ENCODE measurements at regions not wholly inside any gene's neighbourhood (a gene's known extent, or its start where the extent isn't known, plus 50 kb on each side); places are given as distances from the start of the nearest gene placed in this dataset.
A peak's percentile ranks its signal among the peaks of the same experiment; 100 is the strongest.

DNA sequence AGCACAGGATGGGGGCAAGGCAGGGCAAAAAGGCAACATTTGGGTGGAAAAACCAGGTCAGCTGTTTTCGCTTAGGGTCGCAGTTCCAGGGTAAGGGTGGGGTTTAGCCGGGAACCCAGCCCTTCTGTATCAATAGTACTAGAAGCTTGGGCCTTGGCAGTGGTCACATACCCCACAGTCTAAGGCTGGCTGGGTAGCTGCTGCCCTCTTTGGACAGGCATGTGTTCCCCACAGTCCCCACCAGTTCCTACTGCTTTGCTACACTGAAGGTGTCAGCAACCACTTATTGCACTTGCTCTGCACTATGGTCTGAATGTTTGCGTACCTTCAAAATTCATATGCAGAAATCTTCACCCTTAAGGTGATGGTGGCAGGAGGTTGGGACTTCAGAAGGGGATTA is 349.8 kb downstream of the LTN1 start:
- no peak for DNase-seq (ENCODE audit: low read depth)

DNA sequence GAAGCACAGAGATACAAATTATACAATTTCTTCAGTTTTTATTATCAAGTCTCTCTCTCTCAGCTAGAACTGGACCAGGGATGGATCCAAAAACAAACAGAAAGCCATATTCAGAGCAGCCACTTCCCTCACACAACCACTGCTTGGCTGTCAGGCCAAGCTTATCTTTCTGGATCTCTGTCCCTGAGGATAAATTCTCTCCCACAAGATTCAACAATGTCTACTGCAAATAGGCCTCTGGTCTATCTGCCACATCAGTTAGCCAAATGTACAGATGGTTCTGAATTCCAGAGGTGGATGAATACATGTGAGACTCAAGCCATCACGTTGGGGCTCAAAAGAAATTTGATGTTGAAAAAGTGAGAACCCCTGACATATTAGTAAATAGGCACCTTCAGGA is 350.9 kb downstream of the LTN1 start:
- no peak for DNase-seq (ENCODE audit: low read depth)

DNA sequence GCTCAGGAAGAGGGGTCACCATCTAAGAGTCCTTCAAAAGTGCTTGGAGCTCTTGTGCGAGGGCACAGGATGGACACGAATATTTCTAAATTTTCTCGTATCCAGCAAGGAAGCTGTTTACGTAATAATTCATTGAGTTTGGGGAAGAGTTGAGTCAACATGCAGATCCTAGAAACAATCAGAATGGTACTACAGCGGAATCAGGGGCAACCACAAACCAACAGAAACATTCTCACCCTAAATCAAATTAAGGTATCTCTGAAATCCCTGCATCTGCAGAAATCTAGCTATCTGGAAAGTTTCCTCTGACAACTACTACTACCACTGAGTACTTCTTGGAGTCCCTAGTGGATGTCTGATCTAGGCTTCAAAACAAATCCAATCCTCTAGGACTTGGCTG is 352.4 kb downstream of the LTN1 start:
- DNase-seq (ENCODE audit: low read depth), result no peak

DNA sequence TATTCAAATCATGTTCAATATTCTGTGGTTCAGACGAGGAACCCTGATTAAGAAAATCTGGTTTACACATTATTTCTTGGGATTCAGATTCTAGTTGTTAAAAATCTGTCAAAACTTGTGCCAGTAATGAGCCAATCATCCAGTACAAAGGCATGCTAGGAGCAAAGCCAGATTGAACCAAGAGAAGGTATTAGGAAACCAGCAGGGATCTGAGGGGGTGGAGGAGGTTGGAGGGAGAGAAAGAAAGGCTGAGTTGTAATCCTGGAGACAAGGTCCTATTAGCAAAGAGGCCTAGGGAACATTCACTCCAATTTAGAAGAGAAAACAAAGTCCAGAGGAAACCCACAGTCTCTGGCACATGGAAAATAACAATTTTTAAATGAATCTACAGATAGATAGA is 352.9 kb downstream of the LTN1 start:
- no peak for DNase-seq (ENCODE audit: low read depth)

DNA sequence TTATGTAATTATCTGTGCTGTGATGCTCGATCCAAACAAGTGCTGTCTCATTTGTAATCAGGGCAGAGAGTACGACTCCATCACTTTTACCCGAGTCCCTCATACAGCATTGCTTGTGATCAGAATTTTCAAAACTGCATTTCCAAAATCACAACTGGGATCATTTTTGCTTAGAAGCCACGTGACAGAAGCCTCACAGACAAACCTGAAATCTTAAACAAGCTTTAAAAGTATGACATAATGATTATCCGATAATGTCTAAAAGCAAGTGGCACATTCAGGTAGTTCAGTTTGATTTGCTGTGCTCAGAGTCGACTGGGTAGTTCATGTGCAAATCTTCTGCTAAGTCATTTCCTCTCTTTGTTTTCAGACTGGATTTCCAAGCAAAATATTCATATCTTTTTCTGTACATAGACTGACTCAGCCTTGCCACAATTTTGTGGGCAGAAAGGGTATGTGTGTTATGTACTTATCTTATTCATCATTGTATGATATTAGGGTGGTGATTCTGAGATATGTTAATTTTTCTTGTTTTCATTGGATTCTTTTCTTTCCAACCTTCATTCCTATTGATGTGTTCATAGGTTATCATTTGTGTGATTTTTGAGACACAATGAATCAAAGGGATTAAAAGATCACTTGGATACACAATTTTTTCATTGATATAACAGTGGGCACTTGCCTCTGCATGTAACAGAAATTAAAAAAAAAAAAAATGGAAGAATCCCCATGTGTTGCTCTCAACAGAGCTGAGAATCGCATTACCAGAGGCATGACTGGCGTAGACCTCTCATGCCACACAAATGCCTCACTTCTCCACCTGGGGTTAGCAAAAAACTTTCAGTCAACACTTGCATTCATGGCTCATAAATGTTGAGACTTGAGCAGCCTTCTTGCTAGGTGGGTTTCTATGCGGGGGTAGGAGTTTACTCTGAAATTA is 355.7 kb downstream of the LTN1 start:
- DNase-seq (ENCODE audit: low read depth), result peak; percentile 94

DNA sequence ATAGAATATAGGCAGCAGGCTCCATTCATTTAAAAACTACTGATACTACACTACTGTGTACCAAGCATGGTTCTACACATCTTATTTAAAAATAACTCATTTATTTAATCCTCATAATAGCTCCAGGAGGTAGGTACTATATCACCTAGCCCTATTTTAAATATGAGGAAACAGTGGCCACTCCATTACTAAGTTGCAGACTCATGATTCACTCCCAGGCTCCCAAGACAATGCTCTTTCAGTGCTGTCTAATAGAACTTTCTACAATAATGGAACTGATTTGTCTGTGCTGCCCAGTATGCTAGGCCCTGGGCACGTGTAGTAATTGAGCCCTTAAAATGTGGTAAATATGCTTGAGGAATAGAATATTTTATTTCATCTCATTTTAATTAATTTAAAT is 357.1 kb downstream of the LTN1 start:
- DNase-seq (ENCODE audit: low read depth), result peak; percentile 32

DNA sequence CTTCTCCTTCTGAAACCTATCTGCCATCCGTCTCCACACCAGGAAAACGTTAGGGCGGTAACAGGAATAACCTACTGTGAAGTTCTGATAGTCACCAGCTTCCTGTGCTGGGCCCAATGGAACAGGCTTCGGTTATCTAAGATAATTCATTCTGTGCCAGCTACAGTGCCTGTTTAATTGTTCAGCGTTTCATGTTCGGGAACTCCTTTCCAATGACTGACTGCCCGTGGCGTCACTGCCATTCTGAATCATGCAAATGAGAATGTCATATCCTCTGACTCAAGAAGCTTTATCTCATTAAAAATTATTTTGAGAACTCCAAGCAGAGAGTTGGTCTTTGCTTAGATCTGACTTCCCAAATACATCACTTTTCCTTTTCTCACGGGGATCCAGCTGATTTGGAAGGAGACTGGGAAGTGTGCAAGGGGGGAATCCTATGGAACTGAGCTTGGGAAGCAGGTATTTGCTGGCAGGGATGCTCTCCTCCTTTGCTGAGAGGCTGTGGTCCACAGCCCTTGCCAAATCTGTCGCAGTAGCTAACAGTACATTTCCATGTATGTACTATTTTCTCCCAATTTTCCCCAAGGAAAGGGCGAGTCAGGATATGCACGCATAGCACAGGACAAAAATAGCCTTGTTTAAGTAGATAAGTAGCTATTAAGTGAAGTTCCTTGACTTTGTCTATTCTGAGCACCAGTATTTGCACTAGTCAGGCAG is 358.7 kb downstream of the LTN1 start:
- DNase-seq (ENCODE audit: low read depth), result peak; percentile 91

DNA sequence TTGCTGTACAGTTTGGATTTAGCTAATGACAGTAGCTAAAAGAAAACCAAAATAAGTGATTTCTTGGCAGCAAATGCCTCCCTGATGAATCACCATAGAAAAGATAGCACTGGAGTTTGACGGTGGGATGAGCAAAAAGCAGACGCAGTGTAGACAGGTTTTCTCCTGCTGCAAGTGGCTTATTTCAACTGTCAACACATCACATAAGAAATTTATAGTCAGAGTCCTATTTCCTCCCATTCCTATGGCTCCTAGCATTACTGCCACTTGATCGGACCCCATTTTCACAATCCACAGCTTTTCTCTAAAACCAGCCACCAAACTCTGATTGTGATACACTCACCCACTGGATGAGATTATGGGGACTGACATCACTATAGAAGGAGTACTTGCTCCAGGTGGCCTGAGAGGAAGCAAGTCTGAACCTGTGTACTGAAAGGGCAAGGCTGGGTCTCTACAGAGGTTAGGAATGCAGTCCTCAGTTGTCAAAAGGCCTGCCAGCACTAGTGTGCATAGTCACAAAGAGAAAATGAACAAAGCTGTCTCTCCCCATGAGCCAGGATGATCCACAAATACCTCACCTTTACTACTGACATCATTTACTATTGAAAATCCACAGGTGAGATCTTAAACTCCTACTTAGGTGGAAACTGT is 359.8 kb downstream of the LTN1 start:
- DNase-seq (ENCODE audit: low read depth), result peak; percentile 77

DNA sequence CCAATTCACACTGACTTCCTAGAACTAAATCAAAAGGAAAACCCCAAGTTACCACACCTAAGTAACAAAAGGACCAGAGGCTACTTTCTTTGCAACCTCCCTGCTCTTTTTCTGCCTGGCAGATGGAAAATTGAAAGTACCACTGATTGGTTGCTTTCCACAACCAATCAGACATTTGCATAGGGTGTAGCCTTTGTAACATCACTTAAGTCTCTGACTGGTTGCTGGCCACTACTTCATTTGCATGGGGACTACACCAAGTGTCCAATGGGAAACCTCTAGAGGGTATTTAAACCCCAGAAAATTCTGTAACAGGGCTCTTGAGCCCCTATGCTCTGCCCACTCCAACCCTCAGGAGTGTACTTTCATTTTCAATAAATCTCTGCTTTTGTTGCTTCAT is 365.0 kb downstream of the LTN1 start:
- peak; percentile 2 for DNase-seq (ENCODE audit: low read depth)

DNA sequence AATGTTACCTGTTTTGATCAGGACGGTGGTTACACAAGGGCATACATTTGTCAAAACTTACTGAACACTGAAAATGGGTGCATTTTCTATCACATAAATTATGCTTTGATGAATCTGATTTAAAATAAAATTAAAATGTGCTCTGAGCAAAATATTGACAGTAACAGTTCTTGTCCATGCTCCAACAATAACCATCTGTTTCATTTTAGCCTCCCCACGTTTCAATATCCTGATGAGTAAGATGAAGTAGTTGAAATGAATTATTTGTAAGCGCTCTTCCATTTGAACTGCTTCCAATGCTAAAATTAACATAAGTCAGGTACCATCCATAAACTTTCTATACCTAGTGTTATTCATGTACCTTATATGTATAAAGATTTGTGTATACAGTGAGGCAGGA is 365.4 kb downstream of the LTN1 start:
- no peak for DNase-seq (ENCODE audit: low read depth)

DNA sequence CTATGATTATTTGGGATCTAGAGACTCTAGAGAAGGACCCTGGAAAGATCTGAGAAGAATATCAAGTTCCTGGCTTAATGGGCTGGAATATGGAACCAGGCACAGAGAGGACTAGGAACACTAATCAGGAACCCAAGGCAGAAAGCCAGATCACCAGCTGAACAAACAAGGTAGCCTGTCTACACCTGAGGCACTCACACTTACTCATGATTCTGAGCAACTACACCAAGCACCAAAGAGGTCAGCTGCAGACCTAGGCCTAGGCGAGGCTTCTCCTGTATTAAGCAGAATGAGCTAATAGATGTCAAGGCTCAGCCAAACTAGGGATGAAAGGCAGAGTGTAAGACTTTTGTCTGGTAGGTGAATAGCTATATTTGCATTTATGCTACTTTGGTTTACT is 368.1 kb downstream of the LTN1 start:
- no peak for DNase-seq (ENCODE audit: low read depth)

DNA sequence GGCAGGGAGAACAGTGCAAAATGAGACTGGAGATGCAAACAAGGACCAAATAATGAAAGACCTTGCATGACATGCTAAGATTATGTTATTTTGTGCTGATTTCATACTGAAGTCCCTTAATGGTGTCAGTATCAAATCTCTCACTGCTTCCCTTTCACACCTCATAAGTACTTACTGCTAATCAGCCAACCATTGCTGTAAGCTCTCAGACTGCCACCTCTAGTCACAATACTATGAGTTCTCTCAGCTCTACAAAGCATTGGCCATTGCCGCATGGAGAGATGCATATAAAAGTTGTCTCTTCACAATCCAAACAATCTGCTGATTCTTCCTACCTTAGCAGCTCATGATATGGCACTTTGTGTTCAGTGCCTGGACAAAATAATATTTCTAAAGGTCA is 375.4 kb downstream of the LTN1 start:
- no peak for DNase-seq (ENCODE audit: low read depth)

DNA sequence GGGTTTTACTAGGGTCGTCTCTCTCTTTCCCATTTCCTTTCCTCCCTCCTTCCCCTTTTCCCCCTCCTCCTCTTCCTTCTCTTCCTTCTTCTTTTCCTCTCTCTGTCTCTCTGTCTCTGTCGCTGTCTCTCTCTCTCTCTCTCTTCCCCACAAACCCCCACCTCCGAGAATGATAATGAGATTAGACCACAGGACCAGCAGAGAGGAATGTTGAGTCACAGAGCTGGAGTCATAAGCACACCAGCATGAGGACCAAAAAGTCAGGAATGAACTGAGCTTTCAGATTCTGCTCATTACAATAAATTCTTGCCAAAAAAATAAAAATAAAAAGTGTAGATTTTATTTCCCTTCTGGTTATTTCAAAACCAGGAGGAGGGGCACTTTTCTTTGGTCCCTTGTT is 377.4 kb downstream of the LTN1 start:
- DNase-seq (ENCODE audit: low read depth), result peak; percentile 83

DNA sequence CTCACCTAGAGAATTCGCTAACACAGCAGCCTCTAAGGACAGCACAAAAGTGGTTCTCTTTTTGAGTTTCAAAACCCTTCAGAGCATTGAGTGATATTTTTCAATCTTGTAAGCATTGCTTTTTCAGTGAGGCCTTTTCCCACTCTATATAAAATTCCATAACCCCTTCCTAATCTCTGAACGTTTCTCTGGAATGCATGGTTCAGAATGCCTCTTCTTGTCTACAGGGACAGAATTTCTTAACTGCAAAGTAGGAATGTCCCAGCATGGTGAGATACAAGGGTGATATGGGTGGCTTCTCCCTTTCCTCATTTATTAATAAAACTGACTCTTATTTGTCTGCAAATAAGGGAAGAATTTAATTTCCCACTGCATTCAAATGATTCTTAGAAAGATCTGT is 377.9 kb downstream of the LTN1 start:
- DNase-seq (ENCODE audit: low read depth), result no peak

DNA sequence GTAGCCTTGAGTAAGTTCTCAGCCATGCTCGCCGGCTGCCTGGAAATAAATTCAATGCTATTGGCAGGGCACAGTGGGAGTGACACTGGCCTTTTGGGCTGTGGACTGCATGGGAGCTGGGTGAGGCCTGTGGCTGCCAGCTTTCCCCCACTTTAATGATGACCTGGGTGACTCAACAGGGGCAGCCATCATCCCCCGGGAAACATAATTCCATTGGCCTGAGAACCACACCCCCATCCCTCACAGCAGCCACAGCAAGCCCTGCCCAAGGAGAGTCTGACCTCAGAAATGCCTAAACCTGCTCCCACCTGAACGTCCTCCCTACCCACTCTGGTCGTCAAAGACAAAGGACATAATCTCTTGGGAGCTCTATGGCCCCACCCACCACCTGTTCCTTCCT is 384.0 kb downstream of the LTN1 start:
- no peak for DNase-seq (ENCODE audit: low read depth)

DNA sequence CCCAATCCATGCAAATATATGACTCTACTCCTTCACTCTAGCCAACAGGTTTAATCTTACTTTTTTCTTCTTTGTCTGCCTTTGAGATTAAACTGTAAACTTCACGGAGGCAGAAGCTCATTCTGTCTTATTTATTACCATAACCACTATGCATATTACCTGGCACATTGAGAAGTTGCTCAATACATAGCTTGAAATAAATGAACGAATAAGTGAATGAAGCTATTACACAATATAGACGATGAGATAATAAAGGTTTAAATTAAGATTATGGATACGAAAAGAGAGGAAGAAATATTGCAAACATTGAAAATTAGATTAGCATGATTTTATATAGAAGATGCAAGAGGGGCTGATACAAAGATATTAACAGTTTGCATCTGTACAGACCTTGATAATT is 385.1 kb downstream of the LTN1 start:
- DNase-seq (ENCODE audit: low read depth), result no peak

DNA sequence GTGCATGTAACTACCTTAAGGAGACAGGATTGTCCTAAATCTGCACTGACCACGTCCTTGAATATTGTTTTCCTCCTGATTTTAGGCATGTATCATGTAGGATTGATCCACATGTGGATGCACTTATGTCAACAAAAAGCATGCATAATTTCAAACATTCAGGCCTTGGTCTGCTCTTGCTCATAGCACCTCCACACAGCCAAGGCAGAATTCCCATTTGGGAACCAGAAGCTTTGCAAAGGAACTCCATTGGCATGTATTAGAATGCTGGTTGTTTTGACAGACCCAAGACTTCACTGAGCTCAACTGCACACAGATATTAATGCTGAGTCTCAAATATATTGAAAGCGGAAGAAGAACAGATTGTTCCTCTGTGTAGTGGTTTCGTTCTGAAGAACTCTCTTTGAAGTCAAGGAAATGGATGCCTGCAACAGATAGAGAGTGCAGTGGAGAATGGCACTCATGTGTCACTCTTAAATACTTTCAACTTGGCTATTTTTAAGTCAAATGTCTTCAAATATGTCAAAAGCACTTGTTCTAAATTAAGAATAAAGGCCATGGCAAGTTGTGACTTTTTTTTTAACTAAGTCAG is 387.6 kb downstream of the LTN1 start:
- DNase-seq (ENCODE audit: low read depth), result no peak

DNA sequence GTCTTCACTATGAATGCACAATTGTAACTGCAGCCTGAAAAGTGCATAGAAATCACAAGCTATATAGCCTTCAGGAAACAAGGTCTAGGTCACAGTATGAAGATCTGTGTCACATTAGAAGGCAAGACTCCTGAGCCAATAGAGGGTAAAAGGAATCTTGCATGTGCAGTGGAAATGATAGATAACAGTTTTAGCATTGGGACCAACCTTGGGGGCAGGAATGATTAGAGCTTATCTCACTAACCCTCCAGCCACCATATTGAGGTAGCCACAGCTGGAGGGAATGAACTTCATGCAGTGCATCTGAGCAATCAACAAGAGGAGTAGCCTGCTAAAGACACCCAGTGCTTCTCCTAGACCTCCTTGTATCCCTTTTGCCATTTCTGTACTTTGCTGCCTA is 390.1 kb downstream of the LTN1 start:
- DNase-seq (ENCODE audit: low read depth), result no peak

DNA sequence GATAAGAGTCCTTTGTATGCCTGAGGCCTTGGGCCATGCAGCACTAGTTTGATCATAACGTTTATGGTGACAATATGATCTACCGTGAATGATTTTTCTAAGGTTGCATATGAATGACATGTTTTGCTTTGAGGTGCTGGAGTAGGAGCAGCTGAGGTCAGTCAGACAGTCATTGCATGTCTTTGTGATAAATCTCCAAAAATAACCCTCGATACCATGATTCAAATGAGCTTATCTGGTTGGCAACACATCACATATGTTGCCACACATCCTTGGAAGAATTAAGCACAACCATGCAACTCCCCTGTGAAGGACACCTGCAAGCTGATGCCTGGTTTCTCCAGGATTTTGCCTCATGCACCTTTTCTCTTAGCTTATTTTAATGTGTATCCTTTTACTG is 394.5 kb downstream of the LTN1 start:
- no peak for DNase-seq (ENCODE audit: low read depth)

DNA sequence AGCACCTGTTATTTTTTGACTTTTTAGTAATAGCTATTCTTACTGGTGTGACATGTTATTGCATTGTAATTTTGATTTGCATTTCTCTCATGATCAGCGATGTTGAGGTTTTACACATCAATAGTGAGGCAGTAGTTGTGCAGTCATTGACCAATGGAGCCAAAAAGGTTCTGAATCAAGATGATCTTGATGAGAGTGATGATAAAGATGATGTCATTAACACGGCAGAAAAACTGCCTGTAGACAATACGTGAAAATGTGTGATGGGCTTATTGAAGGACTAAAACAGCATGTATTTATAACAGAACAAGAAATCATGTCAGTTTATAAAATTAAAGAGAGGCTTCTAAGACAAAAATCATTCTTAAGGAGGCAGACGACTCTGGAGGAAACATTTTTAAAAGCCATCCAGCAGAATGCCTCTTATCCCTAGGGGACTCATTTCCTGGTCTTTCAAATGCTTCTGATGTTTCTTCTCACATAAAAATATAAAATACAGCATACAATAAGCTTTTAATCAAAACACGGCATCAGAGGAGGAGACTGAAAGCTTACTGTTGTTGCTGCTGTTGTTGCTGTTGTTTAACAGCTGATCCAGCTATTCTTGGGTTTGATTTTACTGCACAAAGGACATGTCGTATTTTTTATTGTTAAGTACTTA is 400.3 kb downstream of the LTN1 start:
- DNase-seq (ENCODE audit: low read depth), result no peak

DNA sequence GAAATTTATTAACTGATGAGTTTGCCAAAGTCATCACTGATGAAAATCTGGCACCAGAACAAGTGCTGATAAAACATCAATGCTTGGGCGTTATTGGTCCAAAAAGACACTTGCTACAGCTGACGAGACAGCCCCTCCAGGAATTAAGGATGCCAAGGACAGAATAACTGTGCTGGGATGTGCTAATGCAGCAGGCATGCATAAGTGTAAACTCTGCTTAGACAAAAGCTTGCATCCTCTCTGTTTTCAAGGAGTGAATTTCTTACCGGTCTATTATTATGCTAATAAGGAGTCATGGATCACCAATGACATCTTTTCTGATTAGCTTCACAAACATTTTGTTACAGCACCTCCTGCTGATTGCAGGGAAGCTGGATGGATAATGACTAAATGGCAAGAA is 402.0 kb downstream of the LTN1 start:
- no peak for DNase-seq (ENCODE audit: low read depth)

DNA sequence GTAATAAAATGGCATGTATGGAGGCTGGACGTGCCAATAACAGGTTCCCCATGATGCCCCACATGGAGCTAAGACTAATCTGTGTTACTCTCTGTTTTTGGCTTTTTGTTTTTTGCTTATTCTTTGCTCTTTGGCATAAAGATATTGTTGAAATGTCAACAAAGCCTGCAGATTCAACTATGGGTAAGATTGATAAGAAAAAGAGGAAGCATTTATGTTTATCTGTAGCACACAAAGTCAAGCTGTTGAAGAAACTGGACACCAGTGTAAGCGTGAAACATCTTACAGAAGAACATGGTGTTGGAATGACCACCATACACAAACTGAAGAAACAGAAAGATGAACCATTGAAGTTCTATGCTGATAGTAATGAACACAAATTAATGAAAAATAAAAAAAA is 402.7 kb downstream of the LTN1 start:
- no peak for DNase-seq (ENCODE audit: low read depth)
